Fibroblast of lung (primary cell): ENCODE measurements at regions not wholly inside any gene's neighbourhood (a gene's known extent, or its start where the extent isn't known, plus 50 kb on each side); places are given as distances from the start of the nearest gene placed in this dataset.

ENCODE experiments used
- DNase-seq, 2 donors: peaks; one replicate each; pipeline versions ENCODE4 v3.0.0 to v3.0.0-alpha.2; 2010; ENCODE audit warnings: low read depth in 2 of 2
- H2AFZ ChIP-seq: 2 replicates; pipeline ENCODE4 v1.5.1; 2012; ENCODE audit warnings: low read length, control low read depth, inconsistent platforms
- H3K27ac ChIP-seq: 2 replicates; pipeline ENCODE4 v1.5.1; 2011; ENCODE audit warnings: low read length, control low read depth; ENCODE audit not compliant: insufficient read depth
- H3K27me3 ChIP-seq: 2 replicates; pipeline ENCODE4 v1.5.1; 2011; ENCODE audit warnings: mild to moderate bottlenecking, low read length; ENCODE audit not compliant: control insufficient read depth, insufficient read depth
- H3K36me3 ChIP-seq: 2 replicates; pipeline ENCODE4 v1.5.1; 2011; ENCODE audit warnings: low read length; ENCODE audit not compliant: control insufficient read depth, insufficient read depth
- H3K4me1 ChIP-seq: 2 replicates; pipeline ENCODE4 v1.5.1; 2011; ENCODE audit warnings: low read length; ENCODE audit not compliant: control insufficient read depth, insufficient read depth; ENCODE audit errors: extremely low read depth
- H3K4me2 ChIP-seq: 2 replicates; pipeline ENCODE4 v1.5.1; 2011; ENCODE audit warnings: low read length, control low read depth; ENCODE audit not compliant: insufficient read depth; ENCODE audit errors: extremely low read depth
- H3K4me3 ChIP-seq, 4 experiments: fragments of 200-600 bp in 1 of 4; sonication (generic) in 1 of 4; replicated peaks in 1 of 4; 2 replicates each; pipeline ENCODE4 v1.5.1; 2011 to 2016; ENCODE audit warnings: low read length in 4 of 4, low read depth in 3 of 4, mild to moderate bottlenecking in 3 of 4, control low read depth in 2 of 4, inconsistent platforms in 1 of 4, mixed read lengths in 1 of 4; ENCODE audit not compliant: insufficient read depth in 1 of 4; ENCODE audit errors: control extremely low read depth in 1 of 4
- H3K79me2 ChIP-seq: 2 replicates; pipeline ENCODE4 v1.5.1; 2012; ENCODE audit warnings: mild to moderate bottlenecking, low read length, inconsistent platforms; ENCODE audit not compliant: control insufficient read depth, insufficient read depth
- H3K9ac ChIP-seq: 2 replicates; pipeline ENCODE4 v1.5.1; 2011; ENCODE audit warnings: mild to moderate bottlenecking, low read length, control low read depth; ENCODE audit not compliant: insufficient read depth
- H3K9me3 ChIP-seq: 2 replicates; pipeline ENCODE4 v1.5.1; 2012; ENCODE audit warnings: low read depth, low read length; ENCODE audit not compliant: control insufficient read depth, insufficient read depth
- H4K20me1 ChIP-seq: 2 replicates; pipeline ENCODE4 v1.5.1; 2011; ENCODE audit warnings: low read length; ENCODE audit not compliant: control insufficient read depth, insufficient read depth; ENCODE audit errors: extremely low read depth
- EZH2 ChIP-seq: IDR thresholded peaks from 2 replicates; pipeline ENCODE4 v1.5.1; 2012; ENCODE audit warnings: low read length, control low read depth, mild to moderate bottlenecking; ENCODE audit errors: missing control alignments
- TF ChIP-seq, protein P1 (sequence below), 2 donors: IDR thresholded peaks in 1 of 2; conservative IDR thresholded peaks in 1 of 2; 1 replicate in 1 of 2; 2 replicates in 1 of 2; pipeline ENCODE4 v1.5.1; 2011 to 2012; ENCODE audit warnings: low read length in 2 of 2, control low read depth in 1 of 2, inconsistent platforms in 1 of 2, low read depth in 1 of 2, mild to moderate bottlenecking in 1 of 2

- H3K4me2 ChIP-seq: no peak overlapping the region
- no peaks in the 10 kb centered on the region for H3K4me1 ChIP-seq
- H3K9ac ChIP-seq: no peak overlapping the region
- TF ChIP-seq, protein P1, sequence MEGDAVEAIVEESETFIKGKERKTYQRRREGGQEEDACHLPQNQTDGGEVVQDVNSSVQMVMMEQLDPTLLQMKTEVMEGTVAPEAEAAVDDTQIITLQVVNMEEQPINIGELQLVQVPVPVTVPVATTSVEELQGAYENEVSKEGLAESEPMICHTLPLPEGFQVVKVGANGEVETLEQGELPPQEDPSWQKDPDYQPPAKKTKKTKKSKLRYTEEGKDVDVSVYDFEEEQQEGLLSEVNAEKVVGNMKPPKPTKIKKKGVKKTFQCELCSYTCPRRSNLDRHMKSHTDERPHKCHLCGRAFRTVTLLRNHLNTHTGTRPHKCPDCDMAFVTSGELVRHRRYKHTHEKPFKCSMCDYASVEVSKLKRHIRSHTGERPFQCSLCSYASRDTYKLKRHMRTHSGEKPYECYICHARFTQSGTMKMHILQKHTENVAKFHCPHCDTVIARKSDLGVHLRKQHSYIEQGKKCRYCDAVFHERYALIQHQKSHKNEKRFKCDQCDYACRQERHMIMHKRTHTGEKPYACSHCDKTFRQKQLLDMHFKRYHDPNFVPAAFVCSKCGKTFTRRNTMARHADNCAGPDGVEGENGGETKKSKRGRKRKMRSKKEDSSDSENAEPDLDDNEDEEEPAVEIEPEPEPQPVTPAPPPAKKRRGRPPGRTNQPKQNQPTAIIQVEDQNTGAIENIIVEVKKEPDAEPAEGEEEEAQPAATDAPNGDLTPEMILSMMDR (conservative IDR thresholded peaks at IDR 0.05 in 1 of 2, IDR thresholded peaks at IDR 0.05 in 1 of 2; ENCODE audit: low read depth in 1 of 2, low read length in 2 of 2): no peak
- no peak for TF ChIP-seq EZH2
- no peaks in the 10 kb centered on the region for H3K9me3 ChIP-seq
- no peak overlapping the region for H3K4me3 ChIP-seq
- H3K27ac ChIP-seq: no peak overlapping the region
- H3K27me3 ChIP-seq: no peaks in the 10 kb centered on the region
- no peaks in the 10 kb centered on the region for H4K20me1 ChIP-seq
- no peak for DNase-seq
- H2AFZ ChIP-seq: no peak overlapping the region
- H3K79me2 ChIP-seq: no peaks in the 10 kb centered on the region
- H3K36me3 ChIP-seq: no peaks in the 10 kb centered on the region
Measured at GRCh38 chr7:18364396-18364795, 131.2 kb upstream of the HDAC9 start.

GRCh38 chr7:18366394-18366793 lies 129.2 kb upstream of the HDAC9 start:
- no peak overlapping the region for H3K27ac ChIP-seq
- no peaks in the 10 kb centered on the region for H3K4me1 ChIP-seq
- H3K9me3 ChIP-seq: no peaks in the 10 kb centered on the region
- DNase-seq: no peak
- H3K79me2 ChIP-seq: no peaks in the 10 kb centered on the region
- no peaks in the 10 kb centered on the region for H3K36me3 ChIP-seq
- H2AFZ ChIP-seq: no peak overlapping the region
- no peaks in the 10 kb centered on the region for H4K20me1 ChIP-seq
- H3K4me2 ChIP-seq: no peak overlapping the region
- H3K4me3 ChIP-seq: no peak overlapping the region
- H3K9ac ChIP-seq: no peak overlapping the region
- TF ChIP-seq, protein P1 (conservative IDR thresholded peaks at IDR 0.05 in 1 of 2, IDR thresholded peaks at IDR 0.05 in 1 of 2; ENCODE audit: low read depth in 1 of 2, low read length in 2 of 2): no peak
- no peak for TF ChIP-seq EZH2
- H3K27me3 ChIP-seq: no peaks in the 10 kb centered on the region

GRCh38 chr7:18369011-18369410 lies 126.5 kb upstream of the HDAC9 start:
- Histone ChIP-seq H3K9ac (no peak overlapping the region), H3K4me3 (no peak overlapping the region), H3K27me3 (no peaks in the 10 kb centered on the region), H3K79me2 (no peaks in the 10 kb centered on the region), H3K36me3 (no peaks in the 10 kb centered on the region), H3K9me3 (no peaks in the 10 kb centered on the region), H3K4me2 (no peak overlapping the region), H2AFZ (no peak overlapping the region), H3K4me1 (no peaks in the 10 kb centered on the region), H3K27ac (no peak overlapping the region), H4K20me1 (no peaks in the 10 kb centered on the region)
- TF ChIP-seq EZH2: no peak
- TF ChIP-seq, protein P1 (conservative IDR thresholded peaks at IDR 0.05 in 1 of 2, IDR thresholded peaks at IDR 0.05 in 1 of 2; ENCODE audit: low read depth in 1 of 2, low read length in 2 of 2): no peak
- DNase-seq: no peak
